HG02678 (cell line): ENCODE measurements at regions not wholly inside any gene's neighbourhood (a gene's known extent, or its start where the extent isn't known, plus 50 kb on each side); places are given as distances from the start of the nearest gene placed in this dataset.

Source experiments
- ATAC-seq: cut with Tn5 transposase; IDR thresholded peaks from one replicate; pipeline ENCODE4 v1.9.1; 2021; ENCODE audit warnings: mild to moderate bottlenecking, moderate library complexity; ENCODE audit not compliant: unreplicated experiment

GRCh38 chr3:6120786-6121185, 740.1 kb upstream of the GRM7 start:
- ATAC-seq: no peak

GRCh38 chr3:6124875-6125274, 736.0 kb upstream of the GRM7 start:
- no peak for ATAC-seq

GRCh38 chr3:6125520-6125919, 735.4 kb upstream of the GRM7 start:
- no peak for ATAC-seq

GRCh38 chr3:6132684-6133432, 728.1 kb upstream of the GRM7 start:
- no peak for ATAC-seq

GRCh38 chr3:6142707-6143106, 718.2 kb upstream of the GRM7 start:
- ATAC-seq: no peak

GRCh38 chr3:6147883-6148282, 713.0 kb upstream of the GRM7 start:
- ATAC-seq: no peak

GRCh38 chr3:6155650-6156338, 705.1 kb upstream of the GRM7 start:
- ATAC-seq: no peak

GRCh38 chr3:6165951-6166350, 695.0 kb upstream of the GRM7 start:
- no peak for ATAC-seq

GRCh38 chr3:6168256-6168655, 692.7 kb upstream of the GRM7 start:
- ATAC-seq: no peak

GRCh38 chr3:6172871-6173642, 687.9 kb upstream of the GRM7 start:
- ATAC-seq: no peak

GRCh38 chr3:6177417-6177816, 683.5 kb upstream of the GRM7 start:
- no peak for ATAC-seq

GRCh38 chr3:6179761-6180160, 681.2 kb upstream of the GRM7 start:
- ATAC-seq: no peak

GRCh38 chr3:6180171-6180570, 680.7 kb upstream of the GRM7 start:
- ATAC-seq: no peak

- ATAC-seq: no peak
These were observed 678.4 kb upstream of the GRM7 start for GRCh38 chr3:6182476-6182875.

- ATAC-seq: no peak
These were observed 678.0 kb upstream of the GRM7 start for GRCh38 chr3:6182909-6183308.

GRCh38 chr3:6189384-6189783, 671.5 kb upstream of the GRM7 start:
- no peak for ATAC-seq

GRCh38 chr3:6204891-6205290, 656.0 kb upstream of the GRM7 start:
- no peak for ATAC-seq

- ATAC-seq: no peak
These were observed 644.5 kb upstream of the GRM7 start for GRCh38 chr3:6216135-6217026.

GRCh38 chr3:6220447-6220846, 640.5 kb upstream of the GRM7 start:
- ATAC-seq: no peak

GRCh38 chr3:6222069-6222468, 638.8 kb upstream of the GRM7 start:
- ATAC-seq: no peak

GRCh38 chr3:6223572-6223971, 637.3 kb upstream of the GRM7 start:
- no peak for ATAC-seq
